Activated T-cell treated with anti-CD3 and anti-CD28 coated beads for 4 hours (primary cell): ENCODE measurements at regions not wholly inside any gene's neighbourhood (a gene's known extent, or its start where the extent isn't known, plus 50 kb on each side); places are given as distances from the start of the nearest gene placed in this dataset.
A peak's percentile ranks its signal among the peaks of the same experiment; 100 is the strongest.
"Not testable (repeated sequence)": the region's sequence is repeated elsewhere in the genome, so short reads cannot be mapped to it uniquely, and the experiment has no call there.

Source experiments
- DNase-seq: peaks from one replicate; pipeline ENCODE4 v3.0.0-alpha.2; 2020

DNA sequence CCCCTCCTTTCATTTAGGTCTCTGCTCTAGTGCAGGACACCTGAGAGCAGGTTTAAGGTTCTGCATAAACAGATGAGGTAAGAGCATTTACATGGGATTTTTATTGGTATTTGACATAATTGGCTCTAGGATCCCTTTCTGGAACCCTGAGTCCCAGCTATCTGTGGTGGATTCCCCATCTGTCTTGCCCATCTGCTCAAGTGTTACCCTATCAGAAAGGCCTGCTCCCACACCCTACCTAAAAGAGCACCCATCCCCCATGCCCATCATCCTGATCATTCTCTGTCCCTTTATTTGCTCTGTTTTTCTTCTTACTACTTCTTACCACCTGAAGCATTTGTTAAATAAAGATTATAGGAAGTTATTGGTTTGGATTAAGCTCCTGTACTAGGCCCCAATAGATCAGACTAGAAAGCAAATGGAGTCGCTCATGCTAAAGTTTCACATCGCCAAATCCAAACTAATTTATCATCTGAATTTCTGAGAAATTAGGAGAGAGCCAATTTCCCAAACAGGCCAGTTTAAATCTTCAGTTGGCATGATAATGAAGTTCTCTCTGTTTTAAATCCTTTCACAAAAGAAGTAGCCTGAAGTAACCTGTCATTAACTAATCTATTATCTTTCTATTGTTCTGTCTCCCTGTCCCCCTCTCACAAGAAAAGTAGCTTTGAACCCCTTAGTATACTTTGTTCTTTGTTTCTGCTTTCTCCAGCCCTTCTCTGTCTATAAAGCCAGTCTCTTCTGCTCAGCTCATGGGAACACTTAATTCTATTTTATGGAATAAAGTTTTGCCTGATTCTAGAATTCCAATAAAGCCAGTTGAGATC is 178.6 kb downstream of the ZNF674 start:
- DNase-seq, result no peak

- DNase-seq, result no peak
Measured at GRCh38 chrX:46354481-46354880, 190.7 kb downstream of the ZNF674 start.

DNA sequence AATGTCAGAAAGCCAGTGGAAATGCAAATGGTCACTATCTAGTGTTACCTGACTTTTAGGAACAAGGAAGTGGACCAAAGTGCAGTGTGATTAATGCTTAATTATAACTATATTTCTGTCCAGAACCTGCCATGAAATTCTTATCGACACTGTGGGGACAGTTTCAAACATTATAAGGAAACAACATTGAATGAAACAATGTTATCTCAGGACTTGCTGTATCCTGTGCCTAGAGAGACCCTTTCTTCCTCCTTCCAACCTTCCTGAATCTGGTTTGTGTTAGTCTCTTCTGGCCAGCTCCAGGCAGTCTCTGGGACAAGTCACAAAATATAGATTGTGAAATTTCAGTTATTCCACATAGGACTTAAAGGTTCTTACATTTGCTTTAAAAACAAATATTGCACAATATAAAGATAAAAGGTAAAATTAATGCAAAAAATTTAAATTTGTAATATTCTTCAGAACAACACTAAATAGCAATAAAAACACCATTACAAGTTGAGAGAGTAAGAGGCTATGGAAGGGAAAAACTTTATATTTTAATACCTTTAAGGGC is 203.4 kb downstream of the ZNF674 start:
- DNase-seq, result no peak

DNA sequence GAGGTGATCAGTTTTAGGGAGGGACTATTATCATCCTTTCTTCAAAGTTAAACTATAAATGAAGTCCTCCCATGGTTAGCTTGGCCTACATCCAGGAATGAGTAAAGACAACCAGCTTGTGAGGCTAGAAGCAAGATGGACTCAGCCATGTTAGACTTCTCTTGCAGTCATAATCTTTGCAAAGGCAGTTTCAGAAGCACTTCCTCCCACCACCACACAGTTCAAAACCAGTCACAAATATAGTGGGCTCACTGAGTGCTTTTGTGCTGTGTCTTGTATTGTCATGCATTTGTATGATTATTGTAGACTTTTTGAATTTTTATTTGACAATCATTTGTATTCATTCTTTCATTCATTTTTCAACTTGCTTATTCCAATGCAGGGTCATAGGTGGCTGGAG is 204.5 kb downstream of the ZNF674 start:
- DNase-seq, result no peak

- no peak for DNase-seq
Measured at GRCh38 chrX:46333550-46333949, 211.7 kb downstream of the ZNF674 start.

DNA sequence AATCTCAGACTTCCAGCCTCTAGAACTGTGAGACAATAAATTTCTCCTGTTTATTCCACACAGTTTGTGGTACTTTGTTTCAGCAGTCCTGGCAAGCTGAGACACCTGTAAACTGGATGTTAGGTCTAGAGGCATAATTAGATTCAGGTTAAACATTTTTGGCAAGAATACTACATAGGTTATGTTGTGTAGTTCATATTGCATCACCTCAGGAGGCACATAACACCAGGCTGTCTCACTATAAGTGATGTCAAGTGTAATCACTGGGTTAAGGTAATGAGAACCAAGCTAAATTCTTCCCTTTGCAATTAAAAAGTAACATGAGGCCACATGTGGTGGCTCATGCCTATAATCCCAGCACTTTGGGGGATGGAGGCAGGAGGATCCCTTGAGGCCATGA is 214.2 kb downstream of the ZNF674 start:
- no peak for DNase-seq

DNA sequence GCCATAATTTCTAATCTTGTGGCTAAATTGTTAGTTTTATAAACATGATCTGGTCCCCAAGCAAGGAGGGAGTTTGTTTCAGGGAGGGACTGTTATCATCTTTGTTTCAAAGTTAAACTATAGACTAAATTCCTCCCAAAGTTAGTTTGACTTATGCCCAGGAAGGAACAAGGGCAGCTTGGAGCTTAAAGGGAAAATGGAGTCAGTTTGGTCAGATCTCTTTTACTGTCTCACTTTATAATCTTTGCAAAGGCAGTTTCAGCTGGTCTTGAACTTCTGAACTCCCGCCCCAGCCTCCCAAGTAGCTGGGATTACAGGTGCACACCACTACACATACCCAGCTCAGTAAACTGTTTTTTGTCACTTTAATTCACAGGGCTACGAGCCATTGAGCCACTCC is 214.7 kb downstream of the ZNF674 start:
- DNase-seq, result no peak

- DNase-seq, result no peak
Measured at GRCh38 chrX:46328133-46328532, 217.1 kb downstream of the ZNF674 start.

GRCh38 chrX:46327566-46328115 is 217.6 kb downstream of the ZNF674 start:
- DNase-seq, result no peak

GRCh38 chrX:46326161-46326560 is 219.1 kb downstream of the ZNF674 start:
- no peak for DNase-seq

DNA sequence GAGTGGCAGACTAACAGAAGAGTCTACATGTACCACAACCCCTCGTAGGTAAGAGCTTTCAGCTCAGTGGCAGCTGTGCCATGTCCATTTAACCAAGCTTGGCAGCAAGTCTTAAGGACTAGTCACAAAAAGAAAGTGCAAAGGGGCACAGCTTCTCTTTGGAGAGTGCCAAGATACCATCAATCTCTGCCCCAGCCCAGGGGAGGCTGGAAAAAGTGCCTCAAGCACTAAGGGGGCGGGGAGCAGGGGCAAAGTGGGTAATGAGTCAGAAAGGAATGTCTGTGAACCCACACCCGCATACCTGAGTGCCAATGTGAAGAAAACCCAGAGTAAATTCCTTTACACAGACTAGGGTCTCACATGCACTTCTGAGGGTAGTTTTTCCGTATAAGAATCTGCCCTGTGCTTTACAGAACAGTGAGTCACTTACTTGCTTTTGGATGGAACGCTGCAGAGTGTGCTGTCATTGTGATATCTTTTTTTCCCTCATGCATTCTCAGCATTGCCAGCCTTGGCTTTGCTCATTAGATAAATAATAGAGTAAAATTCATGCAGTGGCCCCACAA is 219.8 kb downstream of the ZNF674 start:
- peak; percentile 64 for DNase-seq

- no peak for DNase-seq
Measured at GRCh38 chrX:46324166-46324565, 221.1 kb downstream of the ZNF674 start.

DNA sequence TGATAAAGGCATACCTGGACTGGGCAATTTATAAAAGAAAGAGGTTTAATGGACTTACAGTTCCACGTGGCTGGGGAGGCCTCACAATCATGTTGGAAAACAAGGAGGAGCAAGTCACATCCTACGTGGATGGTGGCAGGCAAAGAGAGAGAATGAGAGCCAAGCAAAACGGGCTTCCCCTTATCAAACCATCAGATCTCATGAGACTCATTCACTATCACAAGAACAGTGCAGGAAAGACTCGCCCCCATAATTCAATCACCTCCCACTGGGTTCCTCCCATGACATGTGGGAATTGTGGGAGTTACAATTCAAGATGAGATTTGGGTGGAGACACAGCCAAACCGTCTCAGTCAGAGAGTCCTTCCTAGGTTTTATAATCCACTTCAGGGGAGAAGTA is 222.3 kb downstream of the ZNF674 start:
- not testable (repeated sequence) for DNase-seq

GRCh38 chrX:46321676-46322075 is 223.5 kb downstream of the ZNF674 start:
- DNase-seq, result no peak

GRCh38 chrX:46319750-46320149 is 225.5 kb downstream of the ZNF674 start:
- DNase-seq, result no peak

- DNase-seq, result no peak
Measured at GRCh38 chrX:46318551-46318950, 226.7 kb downstream of the ZNF674 start.

- DNase-seq, result no peak
Measured at GRCh38 chrX:46317163-46317562, 228.1 kb downstream of the ZNF674 start.

DNA sequence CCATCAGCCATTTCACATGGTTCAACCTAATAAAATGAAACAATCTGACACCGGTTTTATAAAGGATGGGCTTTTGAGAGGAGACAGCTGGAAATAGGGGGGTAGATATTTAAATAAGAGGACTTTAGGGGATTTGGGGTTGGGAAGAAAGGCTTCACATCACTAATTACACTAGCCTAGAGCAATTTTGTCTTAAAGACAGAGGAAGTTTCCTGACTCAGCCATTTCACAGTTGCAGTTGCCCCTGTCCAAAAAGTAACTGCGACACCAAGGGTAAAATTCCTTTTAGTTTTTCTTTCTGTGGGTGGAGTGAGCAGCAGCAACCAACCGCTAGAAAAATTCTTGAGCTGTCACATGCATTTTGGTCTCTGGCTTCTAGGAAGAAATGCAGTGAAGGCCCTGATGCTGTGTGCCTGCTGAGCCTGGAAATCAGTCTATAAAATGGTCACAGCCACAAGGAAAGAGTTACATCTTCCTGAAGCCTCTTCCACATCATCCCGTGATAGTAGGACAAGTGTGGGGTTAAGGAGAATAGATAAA is 233.6 kb downstream of the ZNF674 start:
- no peak for DNase-seq

- DNase-seq, result no peak
Measured at GRCh38 chrX:46310815-46311497, 234.3 kb downstream of the ZNF674 start.

GRCh38 chrX:46308110-46308509 is 237.1 kb downstream of the ZNF674 start:
- no peak for DNase-seq

DNA sequence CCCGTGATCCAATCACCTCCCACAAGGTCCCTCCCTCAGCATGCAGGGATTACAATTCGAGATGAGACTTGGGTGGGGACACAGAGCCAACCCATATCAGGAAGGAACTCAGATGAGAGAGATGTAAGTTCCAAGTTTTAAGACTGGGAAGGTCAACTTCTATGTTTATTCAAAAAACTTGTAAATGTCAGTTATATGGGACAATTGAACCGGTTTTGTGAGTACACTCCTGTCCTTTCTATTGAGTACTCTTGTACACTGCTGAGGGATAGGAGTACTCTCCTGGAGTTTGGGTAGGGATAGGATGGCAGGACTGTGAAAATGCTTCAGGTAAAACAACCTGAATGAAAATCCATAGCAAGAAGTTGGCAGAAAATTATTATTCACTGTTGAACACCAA is 239.1 kb downstream of the ZNF674 start:
- no peak for DNase-seq

DNA sequence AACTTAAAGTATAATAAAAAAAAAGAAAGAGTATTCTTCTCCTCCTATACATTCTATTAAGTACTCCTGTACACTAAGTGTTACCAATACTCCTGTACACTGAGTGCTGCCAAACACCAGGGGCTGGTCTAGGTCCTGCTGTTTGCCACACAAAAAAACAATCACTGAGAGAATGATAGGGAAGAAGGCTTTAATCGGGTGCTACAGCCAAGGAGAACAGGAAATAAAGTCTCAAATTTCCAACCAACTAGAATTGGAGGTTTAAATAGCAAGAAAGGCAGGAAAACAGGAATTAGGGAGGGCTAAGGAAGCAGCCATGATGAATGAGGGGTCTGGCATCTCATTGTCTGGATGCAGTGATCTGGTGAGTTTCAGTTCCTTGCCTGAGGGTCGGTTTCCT is 239.8 kb downstream of the ZNF674 start:
- no peak for DNase-seq

DNA sequence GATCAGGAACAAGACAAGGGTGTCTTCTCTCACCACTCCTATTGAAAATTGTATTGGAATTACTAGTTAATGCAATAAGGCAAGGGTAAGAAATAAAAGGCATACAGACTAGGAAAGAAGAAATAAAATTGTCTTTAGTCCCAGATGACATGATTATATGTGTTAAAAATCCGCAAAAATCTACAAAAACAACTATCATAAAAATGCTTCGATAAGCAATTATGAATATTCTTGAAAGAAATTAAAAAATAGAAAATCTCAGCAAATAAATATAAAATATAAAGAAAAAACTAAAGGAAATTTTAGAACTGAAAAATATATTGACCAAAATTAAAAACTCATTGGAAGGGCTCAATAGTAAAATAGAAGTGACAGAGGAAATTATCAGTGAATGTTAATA is 243.3 kb downstream of the ZNF674 start:
- no peak for DNase-seq
